CD4-positive, alpha-beta T cell treated with Interleukin-12 subunit alpha and Interleukin-12 subunit beta, for 1 hour (primary cell): ENCODE measurements at regions not wholly inside any gene's neighbourhood (a gene's known extent, or its start where the extent isn't known, plus 50 kb on each side); places are given as distances from the start of the nearest gene placed in this dataset.

Experiments
- DNase-seq: peaks from one replicate; pipeline ENCODE4 v3.0.0-alpha.2; 2020

DNA sequence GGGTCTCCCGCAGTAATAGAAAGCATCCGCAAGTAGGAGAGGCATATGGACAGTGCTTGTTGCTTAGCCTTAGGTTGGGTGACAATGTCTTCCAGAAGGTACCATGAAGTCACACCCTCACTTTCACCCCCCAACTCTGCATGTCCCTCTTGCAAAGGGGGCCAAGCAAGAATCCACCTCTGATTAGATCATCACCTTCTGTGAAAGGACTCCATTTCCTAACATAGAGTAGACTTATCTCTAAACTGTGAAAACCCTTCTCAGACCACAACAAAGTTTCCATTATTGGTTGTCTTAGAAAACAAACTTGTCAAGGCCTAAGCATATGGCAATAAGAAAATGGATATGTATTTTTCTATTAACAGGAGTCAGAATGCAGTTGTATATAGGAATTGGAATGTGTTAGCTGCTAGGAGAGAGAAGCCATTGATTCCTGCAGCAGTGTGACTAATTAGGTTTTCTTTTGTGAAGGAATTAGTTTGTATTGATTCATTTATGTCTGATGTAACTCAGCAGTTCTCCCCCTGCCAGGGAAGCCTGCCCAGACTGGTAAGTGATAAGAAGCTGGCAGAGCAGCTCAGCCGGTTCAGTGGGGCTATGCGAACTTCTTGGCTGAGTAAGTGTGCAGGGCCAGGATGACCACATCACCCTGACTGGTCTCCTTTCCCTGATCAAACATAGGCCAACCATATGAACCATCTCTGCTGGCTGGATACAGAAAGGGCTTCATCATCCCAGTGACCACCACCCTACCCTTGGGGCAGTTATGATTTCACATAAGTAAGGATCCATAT, 107.3 kb upstream of the CCDC196 start:
- no peak for DNase-seq

DNA sequence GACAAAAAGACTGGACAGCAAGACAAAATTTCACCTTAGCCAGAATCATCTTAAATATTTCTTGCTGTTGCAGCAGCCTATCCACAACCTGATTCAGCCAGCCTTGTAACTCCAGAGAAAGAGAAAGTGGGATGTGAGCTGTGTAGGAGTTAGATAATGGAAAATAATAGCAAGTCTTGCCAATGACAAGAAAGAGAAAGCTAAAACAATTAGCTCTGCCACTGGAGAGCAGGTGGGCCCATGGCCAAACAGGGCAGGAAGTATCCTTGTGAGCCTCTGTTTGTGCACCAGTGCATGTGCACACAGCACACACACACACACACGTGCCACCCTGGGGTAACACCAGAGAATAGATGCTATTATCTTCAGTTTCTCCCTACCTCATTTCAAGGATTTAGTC, 106.0 kb upstream of the CCDC196 start:
- no peak for DNase-seq

DNA sequence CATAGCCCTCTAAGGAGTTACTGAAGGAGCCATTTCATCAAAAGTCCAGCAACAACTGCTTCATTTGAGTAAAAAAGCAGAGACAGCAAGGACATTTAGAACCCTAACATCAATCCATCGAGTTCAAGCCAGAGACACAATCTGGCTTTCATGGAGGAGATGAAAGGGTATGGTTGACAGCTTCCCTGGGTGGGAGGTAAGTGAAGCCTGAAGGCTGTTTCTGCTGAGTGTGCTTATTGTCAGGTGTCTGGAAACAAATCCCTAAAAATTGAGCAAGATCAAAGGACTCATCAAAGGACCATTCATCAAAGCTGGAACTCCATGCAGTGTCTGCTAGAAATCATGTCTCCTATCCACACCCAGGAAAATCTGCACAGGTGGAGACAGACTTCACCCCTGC, 104.4 kb upstream of the CCDC196 start:
- no peak for DNase-seq

DNA sequence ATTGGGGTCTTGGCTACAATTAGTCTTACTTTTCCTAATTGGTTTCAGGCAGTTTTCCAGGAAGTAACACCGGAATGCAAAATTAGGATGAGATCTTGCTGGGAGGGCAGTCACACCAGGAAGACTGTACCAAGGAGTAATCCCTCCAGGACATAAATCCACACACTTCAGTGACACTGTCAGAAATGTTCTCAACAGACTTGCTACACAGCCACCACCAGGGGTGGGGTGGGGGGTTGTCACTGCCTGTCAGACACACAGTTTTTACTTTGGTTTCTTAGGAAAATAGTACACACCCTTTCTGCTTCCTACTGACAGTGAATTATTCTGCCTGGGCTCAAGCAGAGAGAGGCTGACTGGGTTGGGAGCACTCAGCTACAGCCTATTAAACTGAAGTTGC, 102.9 kb upstream of the CCDC196 start:
- DNase-seq = no peak

DNA sequence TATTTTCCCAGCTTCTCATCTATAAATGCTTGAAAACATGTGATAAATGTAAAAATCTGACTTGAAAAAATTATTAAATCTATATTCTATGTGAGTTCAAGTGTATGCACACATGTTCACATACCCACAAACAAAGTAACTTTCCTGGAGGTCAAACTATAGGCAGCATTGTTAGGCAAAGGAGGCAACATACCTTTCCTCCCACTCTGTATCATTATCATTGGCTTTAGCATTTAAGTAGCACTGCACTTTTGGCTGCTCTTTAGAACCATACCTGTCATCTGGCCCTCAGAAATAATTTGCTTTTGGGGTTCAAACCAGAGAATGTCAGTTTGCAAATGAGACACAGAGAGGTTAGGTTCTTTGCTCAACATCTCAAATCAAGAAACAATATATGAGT, 102.4 kb upstream of the CCDC196 start:
- no peak for DNase-seq

DNA sequence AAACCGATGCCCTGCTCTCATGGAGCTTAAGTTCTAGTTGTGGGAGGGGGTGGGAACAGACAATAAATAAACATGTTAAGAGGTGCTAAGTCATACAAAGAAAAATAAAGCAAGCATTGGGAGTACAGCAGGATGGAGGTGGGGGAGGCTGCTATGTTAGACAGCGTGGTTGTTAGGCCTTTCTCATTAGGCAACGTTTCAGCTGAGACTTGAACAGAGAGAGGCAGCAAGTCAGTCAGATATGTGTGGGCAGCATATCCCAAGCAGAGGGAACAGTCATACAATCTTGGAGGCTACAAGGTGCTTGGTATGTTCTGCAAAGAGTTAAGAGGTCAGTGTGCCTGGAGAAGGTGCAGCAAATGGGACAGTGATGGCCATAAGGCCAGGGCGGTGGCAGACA, 97.7 kb upstream of the CCDC196 start:
- DNase-seq = no peak

DNA sequence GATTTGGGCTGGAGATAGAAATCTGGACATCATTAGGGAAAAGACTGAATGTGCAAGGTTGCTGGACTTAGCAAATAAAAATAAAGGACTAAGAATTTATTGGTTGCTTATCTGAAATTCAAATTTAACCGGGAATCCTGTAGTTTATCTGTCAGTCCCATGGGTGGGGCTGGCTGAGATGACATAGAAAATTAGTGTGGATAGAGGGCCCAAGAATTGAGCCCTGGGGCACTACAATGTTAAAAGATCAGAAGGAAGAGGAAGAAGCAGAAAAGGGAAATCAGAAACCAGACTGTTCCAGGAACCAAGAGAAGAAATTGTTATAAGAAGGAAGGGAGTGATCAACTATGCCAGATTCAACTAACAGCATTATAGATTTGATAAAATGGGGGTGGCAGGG, 96.7 kb upstream of the CCDC196 start:
- no peak for DNase-seq

DNA sequence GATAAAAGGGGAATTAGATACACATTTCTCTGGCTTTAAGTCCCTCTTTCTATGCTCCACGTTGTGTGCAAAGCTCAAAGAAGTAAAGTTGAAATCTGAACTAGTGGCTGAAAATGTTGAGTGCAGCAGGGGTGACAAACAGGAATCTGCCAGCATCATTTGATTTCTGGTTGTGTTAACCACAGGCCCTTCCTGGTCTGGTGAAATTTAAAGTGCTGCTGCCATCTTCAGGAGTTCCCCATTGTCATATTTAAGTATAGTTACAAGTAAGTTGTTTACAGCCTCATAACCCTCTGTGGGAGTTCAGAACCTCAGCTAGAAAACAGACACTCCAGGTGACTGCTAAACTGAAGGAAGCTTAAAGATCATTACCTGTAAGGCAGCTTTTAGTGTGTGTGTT, 90.9 kb upstream of the CCDC196 start:
- peak; percentile 37 for DNase-seq

DNA sequence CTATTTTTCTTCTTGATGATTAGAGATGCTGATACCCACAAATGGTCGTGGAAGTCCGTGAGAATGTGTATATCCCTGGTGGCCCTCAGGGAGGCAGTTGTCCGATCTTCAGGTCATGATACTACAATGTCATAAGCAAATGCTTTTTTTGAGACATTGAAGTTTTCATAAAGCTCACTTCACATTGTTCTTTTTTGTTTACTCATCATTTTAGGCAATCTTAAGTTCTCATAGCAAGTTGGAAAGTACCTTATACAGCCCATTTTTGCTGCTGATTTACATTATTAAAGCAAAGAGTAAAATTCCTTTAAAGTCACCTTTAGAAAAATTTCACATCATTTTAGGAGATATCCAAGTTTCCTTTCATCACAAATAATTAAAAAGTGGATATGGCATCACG, 90.0 kb upstream of the CCDC196 start:
- DNase-seq = no peak

DNA sequence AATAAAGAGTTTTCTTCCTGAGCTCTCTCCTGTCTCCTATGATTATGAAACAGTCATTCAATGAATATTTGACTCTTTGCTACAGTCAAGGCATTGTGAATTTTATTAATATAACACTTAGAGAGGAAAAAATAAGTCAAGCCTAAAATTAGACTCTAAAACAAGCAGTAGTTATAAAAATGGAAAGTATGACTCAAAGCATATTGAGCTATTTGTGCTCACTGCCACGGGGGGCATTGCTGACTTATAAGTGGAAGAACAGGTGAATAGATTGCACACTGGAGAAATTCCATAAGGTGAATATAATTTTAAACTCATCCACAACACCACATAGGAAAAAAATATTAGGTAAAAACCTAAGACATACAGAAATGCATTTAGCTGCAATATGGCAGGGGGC, 87.7 kb upstream of the CCDC196 start:
- DNase-seq = no peak

DNA sequence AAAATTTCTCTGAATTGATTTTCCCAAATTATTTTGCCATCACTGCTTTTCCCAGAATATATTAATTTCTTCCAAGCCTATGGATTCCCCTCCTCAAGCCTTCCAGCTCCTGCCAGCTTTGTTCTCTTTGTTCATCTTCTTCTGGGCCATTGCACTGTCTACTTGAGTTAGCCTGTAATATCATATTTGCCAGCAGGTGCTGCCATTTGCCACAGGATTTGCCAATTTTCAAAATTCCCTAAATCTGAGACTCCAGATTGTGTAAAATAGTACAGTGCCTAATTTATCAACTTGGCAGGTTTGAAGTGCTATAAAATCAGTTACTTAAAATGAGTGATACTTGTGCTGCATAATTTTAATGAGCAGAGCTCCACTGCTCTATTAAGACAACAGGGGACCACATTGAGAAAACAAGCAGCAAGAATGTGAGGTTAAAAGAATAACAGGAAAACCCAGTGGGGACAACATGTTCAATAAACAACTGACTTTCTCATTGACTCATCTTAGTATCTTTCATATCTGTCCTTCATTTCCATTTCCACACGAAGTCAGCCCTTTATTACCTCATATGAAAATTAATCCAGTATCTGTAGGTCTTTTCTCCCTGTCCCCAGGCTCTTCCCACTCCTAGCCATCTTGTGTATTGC, 84.6 kb upstream of the CCDC196 start:
- no peak for DNase-seq

DNA sequence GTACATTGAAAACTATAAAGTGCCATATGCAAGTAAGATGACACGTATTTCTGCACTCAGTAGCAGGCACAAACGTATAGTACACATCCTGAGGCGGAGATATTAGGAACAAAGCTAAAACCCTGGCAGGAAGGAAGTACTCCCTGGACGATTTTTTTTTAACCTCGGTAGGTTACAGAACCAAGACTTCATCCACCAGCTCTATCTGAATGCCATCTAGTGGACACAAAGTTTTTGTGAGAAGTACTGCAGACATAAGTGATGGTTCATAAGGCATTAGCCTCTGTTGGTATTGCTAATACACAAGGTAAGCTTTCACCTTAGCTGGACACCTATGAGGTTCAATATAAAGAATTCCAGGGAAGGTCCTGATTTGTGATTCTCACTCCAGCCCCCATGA, 83.0 kb upstream of the CCDC196 start:
- peak; percentile 18 for DNase-seq

DNA sequence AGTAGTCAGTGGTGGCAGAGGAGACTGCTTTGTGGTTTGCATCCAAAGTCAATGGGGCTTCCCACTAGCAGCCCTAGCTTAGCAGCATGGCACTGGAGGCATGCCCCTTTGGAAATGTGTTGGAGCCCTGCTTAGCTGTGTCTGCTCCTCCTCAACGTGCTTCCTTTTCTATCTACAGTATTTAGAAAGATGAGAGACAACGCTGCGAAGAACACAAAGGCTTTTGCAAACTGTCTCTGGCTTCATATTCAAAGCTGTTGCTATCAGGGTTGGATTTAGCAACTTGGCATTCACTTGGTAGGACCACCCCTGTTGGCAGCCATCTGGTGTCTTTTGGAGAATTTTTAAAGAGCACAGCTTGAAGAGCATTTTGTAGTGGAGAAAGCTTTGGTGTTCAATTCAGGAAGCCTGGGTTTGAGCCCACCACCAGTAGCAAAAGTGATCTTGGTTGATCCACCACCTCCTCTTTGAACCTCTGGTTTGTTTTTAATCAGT, 82.1 kb upstream of the CCDC196 start:
- no peak for DNase-seq

DNA sequence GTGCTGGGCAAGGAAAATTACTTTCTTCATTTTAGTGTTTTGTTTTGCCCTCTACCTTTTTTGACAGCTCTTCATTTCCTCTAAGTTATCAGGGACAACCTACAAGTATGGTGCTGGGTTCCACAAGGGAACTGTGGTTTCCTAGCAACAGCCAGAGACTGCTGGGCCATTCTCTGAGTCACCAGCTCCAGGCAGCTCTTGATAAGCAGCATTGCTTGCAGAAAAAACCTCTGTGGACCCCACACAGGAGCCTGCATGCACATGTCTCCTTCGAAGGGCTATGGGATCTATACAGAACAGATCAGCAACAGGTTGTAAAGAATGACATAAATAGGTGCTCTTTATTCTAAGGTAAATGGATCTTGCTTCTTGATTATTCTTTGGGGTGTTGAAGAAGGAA, 81.0 kb upstream of the CCDC196 start:
- DNase-seq = no peak

DNA sequence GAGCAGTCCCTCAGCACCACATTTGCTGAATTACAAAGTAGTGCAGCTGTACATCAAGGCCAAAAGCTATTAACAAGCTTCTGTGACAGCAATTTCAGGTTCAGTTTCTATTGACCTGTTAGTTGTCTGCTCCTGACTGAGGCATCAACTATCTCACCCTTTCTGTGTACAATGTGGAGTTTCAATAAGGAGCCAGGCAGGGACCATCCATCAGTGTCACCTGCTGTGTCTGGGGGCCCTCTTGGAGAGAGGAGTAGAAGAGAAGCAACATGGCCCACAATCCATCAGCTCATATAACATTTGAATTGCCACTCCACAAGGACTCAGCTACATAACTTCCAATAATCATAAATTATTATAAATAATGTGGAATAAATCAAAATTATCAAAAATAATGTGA, 72.3 kb upstream of the CCDC196 start:
- DNase-seq = no peak

DNA sequence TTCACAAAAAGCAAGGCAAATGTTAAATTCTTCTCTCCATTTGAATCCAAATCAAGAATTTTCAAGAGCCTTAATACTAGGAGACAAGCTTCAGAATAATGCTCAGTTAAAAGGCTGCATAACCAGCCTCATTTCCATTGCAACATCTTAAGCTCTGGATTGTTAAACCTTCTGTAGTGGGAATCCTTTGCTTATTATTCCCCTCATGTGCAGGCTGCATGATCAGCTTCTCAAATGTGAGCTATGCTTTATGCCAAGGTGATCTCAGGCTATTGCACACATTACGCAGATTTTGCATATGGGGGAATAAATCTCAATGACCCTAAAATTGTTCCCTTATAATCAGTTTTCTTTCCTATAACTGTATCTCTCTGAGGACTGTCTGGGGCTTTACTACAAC, 71.7 kb upstream of the CCDC196 start:
- no peak for DNase-seq

DNA sequence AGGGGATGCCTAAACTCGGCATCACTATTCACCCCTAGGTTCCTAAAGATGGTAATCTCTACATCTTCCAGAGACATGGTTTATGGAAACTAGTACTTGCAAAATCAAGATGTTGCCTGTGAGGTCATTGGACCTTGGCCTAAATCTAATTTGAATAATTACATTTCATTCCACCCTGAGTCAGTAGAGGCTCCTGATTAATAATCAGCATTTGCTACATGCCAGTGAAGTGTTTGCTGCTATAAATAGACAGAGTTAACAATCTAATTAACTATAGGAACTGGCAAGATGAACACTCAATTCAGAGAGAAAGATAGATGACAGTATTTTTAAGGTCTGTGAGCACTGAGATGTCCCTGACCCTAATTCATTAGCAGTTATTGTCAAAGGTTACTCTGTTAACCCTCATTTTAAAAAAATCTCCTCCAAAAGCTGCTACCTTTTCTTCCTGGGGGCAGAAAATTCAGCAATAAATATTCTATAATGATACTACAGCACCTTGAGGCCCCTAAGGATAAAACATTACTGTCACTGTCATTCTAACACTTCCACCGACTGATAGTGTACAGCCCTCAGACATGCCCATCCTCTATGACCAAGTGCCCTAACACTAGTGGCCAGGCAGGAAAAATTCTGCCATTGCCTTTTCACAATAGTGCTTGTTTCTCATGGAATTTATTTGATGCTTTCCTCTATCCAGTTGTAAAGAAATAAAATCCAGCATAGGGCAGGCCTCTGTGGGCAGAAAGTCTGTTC, 65.7 kb upstream of the CCDC196 start:
- no peak for DNase-seq

DNA sequence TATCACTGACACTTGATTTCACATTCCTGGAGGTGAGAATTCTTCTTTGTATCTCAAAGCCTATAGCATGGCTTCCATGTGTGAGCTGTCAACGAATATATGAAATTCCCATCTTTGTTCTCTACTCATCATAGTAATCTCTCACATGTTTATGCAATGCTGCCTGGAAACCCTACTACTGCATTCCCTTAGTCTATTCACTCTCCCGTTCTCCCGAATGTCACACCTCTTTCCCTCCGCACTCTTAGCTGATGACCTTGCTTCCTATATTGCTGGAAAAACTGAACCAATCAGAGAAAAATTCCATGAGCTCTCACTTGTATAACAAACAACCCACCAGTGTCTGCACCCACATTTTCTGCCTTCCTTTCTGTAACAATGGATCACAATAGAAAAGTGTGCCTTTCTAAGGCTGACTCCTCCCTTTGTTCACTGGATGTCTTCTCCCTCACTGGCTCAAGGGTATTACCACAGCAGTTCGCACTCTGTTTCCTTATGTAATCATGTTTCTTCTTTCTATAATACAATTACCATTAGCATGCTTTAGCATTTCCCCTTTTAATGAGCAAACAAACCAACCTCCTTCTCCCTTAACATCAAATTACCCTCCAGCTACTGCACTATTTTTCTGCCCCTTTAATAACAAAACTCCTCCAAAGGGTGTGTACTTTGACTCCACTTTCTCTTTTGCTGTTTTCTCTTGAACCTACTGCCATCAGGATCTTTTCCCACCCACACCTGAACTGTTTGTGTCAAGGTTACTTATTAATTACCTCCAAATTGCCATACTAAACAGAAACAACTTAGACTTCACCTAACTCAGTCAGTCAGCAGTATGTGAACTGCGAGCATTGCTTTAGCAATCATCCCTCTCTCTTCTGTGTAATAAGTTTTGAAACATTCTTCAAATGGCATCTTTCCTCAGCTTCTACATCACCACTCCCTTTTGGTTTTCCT, 63.9 kb upstream of the CCDC196 start:
- DNase-seq = no peak

DNA sequence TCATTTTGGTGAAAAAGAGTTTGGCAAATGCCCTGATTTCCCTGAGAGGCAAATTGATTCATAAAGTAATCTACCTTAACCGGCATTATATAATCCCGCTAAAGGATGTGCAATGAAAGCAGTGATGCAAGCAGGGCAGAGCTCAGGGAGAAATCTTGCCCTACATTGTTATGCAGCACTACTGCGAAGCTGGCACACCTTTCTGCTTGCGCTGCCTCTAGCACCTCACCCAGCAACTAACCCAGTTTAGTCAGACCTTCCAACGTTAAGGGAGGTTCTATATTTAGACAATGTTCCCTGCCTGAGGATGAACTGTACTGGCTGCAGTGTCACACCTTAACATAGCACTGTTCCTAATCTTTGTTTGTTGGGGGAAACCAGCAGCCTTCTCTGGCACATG, 60.8 kb upstream of the CCDC196 start:
- no peak for DNase-seq

DNA sequence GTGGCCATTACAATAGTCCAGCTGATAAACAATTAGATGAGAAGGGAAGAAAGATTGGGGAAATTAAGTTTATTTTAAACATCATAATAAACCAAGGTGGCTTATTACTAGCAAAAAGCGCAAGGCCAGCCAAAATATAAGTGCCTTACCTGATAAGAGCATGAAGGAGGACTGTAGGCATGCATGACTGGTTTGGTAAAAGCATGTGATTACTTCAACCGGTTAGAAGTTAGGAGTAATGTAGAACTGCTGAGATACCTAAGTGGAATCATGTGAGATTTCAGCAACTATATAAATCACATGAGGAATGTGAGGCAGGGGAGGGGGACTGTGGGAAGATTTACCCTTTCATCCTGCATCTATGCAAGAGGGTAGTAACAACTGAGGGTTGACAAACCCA, 59.7 kb upstream of the CCDC196 start:
- no peak for DNase-seq

DNA sequence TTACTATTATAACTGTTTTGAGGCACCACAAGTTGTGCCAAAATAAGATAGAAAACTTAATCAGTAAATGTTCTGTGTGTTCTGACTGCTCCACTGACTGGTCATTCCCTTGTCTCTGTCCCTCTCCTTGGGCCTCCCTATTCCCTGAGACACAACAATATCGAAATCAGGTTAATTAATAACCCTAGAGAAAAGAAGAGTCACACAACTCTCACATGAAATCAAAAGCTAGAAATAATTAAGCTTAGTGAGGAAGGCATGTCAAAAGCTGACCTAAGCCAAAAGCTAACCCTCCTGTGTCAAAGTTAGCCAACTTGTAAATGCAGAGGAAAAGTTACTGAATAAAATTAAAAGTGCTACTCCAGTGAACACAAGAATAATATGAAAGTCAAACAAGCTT, 53.8 kb upstream of the CCDC196 start:
- DNase-seq = no peak

DNA sequence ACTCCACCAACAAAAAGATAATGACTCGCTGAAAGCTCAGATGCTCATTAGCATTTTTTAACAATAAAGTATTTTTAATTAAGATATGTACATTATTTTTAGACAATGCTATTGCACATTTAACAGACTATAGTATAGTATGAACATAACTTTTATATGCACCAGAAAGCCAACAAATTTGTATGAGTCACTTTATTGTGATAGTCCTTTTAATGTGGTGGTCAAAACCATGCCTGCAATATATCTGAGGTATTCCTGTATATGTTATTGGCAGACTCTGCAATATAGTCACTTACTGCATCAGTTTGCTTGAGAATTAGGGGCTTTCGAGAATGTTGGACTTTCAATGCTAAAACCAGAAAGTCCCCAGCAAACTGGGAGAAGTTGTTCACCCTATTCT, 51.7 kb upstream of the CCDC196 start:
- DNase-seq = no peak

DNA sequence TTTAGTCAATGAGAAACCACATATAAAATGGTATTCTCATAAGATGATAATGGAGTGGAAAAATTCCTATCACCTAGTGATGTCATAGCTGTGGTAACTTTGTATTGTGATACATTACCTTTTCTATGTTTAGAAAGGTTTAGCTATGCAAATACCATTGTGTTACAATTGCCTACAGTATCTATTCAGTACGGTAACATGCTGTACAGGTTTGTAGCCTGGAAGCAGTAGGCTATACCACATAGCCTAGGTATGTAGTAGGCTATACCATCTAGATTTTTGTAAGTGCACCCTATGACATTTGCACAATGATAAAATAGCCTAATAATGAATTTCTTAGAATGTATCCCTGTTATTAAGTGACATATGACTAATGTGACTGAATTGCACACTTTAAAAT, 50.5 kb upstream of the CCDC196 start:
- DNase-seq = no peak
